ENCODE measurements at regions not wholly inside any gene's neighbourhood (a gene's known extent, or its start where the extent isn't known, plus 50 kb on each side); places are given as distances from the start of the nearest gene placed in this dataset.

- no peak overlapping the region for H3K4me3 ChIP-seq (ENCODE audit: low read depth, low read length)
- TF ChIP-seq CTCF (IDR thresholded peaks at IDR 0.05; ENCODE audit: insufficient read depth, low read length): no peak
- peak; percentile 8 for DNase-seq (ENCODE audit: low read depth)
These were observed 99.9 kb upstream of the TLE4 start for GRCh38 chr9:79471580-79472543.

DNA sequence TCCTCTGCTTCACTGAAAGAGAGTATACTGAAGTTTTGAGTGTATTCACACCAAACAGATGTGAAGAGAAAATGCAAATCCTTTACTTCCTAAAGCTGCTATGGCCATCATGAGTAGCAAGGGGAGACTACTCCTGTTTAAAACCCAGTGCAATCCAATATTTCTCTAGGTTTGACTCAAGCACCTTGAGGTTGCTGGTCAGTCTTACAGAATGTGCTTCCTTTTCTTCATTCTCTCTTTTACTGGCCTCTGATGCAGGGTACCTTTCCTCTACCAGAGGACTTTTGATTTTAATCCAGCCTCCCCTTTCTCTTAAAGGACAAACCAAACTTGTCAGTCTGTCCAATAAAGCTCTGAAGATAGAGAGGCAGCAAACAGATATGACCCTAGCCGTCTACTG is 98.1 kb upstream of the TLE4 start:
- H3K4me3 ChIP-seq (ENCODE audit: low read depth, low read length): no peak overlapping the region
- TF ChIP-seq CTCF (IDR thresholded peaks at IDR 0.05; ENCODE audit: insufficient read depth, low read length): no peak
- DNase-seq (ENCODE audit: low read depth): no peak

GRCh38 chr9:79477241-79477840 is 94.4 kb upstream of the TLE4 start:
- H3K4me3 ChIP-seq (ENCODE audit: low read depth, low read length): no peak overlapping the region
- DNase-seq (ENCODE audit: low read depth): no peak
- TF ChIP-seq CTCF (IDR thresholded peaks at IDR 0.05; ENCODE audit: insufficient read depth, low read length): no peak

- DNase-seq (ENCODE audit: low read depth): no peak
- no peak overlapping the region for H3K4me3 ChIP-seq (ENCODE audit: low read depth, low read length)
- TF ChIP-seq CTCF (IDR thresholded peaks at IDR 0.05; ENCODE audit: insufficient read depth, low read length): no peak
These were observed 93.6 kb upstream of the TLE4 start for GRCh38 chr9:79477955-79478771.

DNA sequence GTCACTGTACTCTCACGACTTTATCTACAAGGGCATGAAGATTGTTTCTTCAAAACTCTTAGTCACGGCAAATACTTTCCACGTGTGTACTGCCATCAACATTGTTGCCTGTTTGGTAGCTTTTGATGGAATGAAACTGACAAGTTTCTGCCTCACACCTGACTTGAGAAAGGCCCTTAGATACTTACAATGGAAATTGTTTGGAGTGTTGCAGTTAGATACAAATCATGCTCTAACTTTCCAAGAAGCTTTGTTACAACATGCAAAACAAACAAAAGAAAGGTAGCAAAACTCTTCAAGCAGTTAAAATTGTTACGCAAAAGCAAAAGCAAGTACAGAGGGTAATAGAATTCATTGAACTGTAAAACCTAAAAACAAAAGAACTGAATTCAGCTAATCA is 91.1 kb upstream of the TLE4 start:
- TF ChIP-seq CTCF (IDR thresholded peaks at IDR 0.05; ENCODE audit: insufficient read depth, low read length): no peak
- no peak for DNase-seq (ENCODE audit: low read depth)
- no peak overlapping the region for H3K4me3 ChIP-seq (ENCODE audit: low read depth, low read length)

DNA sequence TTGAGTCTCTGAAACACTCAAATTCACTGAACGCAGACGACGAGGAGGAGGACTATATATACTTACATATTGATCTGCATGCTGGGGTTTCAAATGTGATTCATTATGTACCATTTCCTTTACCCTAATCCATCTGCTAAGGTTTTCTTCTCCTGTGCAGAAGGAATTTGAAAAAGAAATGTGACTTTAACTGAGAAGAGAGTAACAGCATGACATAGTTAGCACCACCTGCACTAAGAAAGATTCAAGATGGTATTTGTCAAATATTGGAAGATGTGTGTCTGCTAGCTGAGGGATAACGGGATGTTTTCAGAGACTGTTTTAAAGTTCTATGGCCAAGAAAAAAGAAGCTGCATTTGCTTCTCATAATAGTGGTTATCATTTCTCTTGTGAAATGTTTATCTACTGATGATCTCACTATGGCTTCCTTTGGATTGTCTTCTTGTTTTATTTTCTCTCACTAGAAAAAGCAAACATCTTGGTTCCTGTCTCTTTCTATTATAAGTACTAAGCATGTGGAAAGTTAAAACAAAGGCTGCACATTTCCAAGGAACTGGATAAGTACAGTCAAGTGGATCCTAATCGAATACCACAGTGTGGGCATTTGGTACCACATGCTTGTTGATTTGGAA is 89.8 kb upstream of the TLE4 start:
- no peak for TF ChIP-seq CTCF (IDR thresholded peaks at IDR 0.05; ENCODE audit: insufficient read depth, low read length)
- no peak for DNase-seq (ENCODE audit: low read depth)
- H3K4me3 ChIP-seq (ENCODE audit: low read depth, low read length): no peak overlapping the region

Measured in fibroblast of the aortic adventitia (primary cell).